K562 (cell line): ENCODE measurements at regions not wholly inside any gene's neighbourhood (a gene's known extent, or its start where the extent isn't known, plus 50 kb on each side); places are given as distances from the start of the nearest gene placed in this dataset.

ENCODE experiments used
- ATAC-seq: fragments of 200-7000 bp; cut with Tn5 transposase; 3 replicates; pipeline ENCODE4 v1.9.1; 2020; ENCODE audit warnings: moderate library complexity
- BruUV-seq: library from RNA; stranded (reverse); fragments of 400-500 nt; replicated peaks from 2 replicates; lab custom pipeline; 2021; lab: Mats Ljungman, UMichigan
- CTCF ChIA-PET: fragments of 300-600 bp; formaldehyde crosslinking; extraction: SDS; loops from one replicate; lab custom pipeline; 2021; ENCODE audit warnings: low intra/inter-chr PET ratio; lab: Yijun Ruan, JAX
- POLR2A ChIA-PET: fragments of 300-600, 350-650 bp; sonication (Branson Sonifier 250); formaldehyde crosslinking; extraction: SDS; loops from one replicate; lab custom pipeline; 2021; ENCODE audit warnings: antibody characterized with exemption, inconsistent platforms; lab: Yijun Ruan, JAX
- DNase-seq, 4 experiments: peaks; one replicate each; pipeline versions ENCODE4 v3.0.0 to v3.0.0-alpha.2; 2011 to 2018; ENCODE audit warnings: low spot score in 3 of 4, mixed read lengths in 3 of 4; ENCODE audit errors: extremely low read depth in 1 of 4
- FAIRE-seq: peaks from 2 replicates; lab custom pipeline; 2011; peaks lifted over from hg19 to GRCh38; lab: Jason Lieb, UNC
- H2AFZ ChIP-seq: 2 replicates; pipeline ENCODE4 v1.6.0; 2011; ENCODE audit warnings: low read depth, low read length, control low read depth, inconsistent platforms
- H3K27ac ChIP-seq: fragments of 200-600 bp; 3 replicates; pipeline ENCODE4 v1.8.0; 2011; ENCODE audit warnings: low read depth, mild to moderate bottlenecking, control low read depth, inconsistent platforms, low read length, moderate library complexity, mixed read lengths; ENCODE audit errors: extremely low read depth
- H3K27me3 ChIP-seq, 2 experiments: fragments of 300-600 bp in 1 of 2; 2 replicates in 1 of 2; 3 replicates in 1 of 2; pipeline versions ENCODE4 v1.6.0 to v1.8.0; 2011; ENCODE audit warnings: inconsistent platforms in 2 of 2, low read length in 2 of 2, mild to moderate bottlenecking in 1 of 2, mixed read lengths in 1 of 2, moderate library complexity in 1 of 2; ENCODE audit not compliant: control insufficient read depth in 2 of 2, insufficient read depth in 2 of 2
- H3K36me3 ChIP-seq: fragments of 300-600 bp; 3 replicates; pipeline ENCODE4 v1.8.0; 2011; ENCODE audit warnings: mild to moderate bottlenecking, low read length, inconsistent platforms; ENCODE audit not compliant: control insufficient read depth, insufficient read depth
- H3K4me1 ChIP-seq, 2 experiments: fragments of 200-600 bp in 1 of 2; replicated peaks in 1 of 2; 2 replicates in 1 of 2; 3 replicates in 1 of 2; pipeline versions ENCODE4 v1.5.1 to v1.8.0; 2011; ENCODE audit warnings: inconsistent platforms in 2 of 2, low read length in 2 of 2, mild to moderate bottlenecking in 1 of 2, mixed read lengths in 1 of 2, moderate library complexity in 1 of 2; ENCODE audit not compliant: control insufficient read depth in 2 of 2, insufficient read depth in 2 of 2
- H3K4me2 ChIP-seq: 2 replicates; pipeline ENCODE4 v1.6.1; 2011; ENCODE audit warnings: low read length, control low read depth, inconsistent platforms, mixed read lengths; ENCODE audit not compliant: insufficient read depth
- H3K4me3 ChIP-seq: fragments of 200-600 bp; sonication (generic), shearing (Covaris generic); 2 replicates; pipeline ENCODE4 v1.5.1; 2016; ENCODE audit warnings: control low read depth, inconsistent platforms
- H3K79me2 ChIP-seq: fragments of 200-600 bp; 3 replicates; pipeline ENCODE4 v1.8.0; 2011; ENCODE audit warnings: low read length, inconsistent platforms; ENCODE audit not compliant: control insufficient read depth, insufficient read depth
- H3K9ac ChIP-seq, 2 experiments: 2 replicates each; pipeline versions ENCODE4 v1.6.0 to v1.6.1; 2011; ENCODE audit warnings: low read depth in 2 of 2, low read length in 2 of 2, control low read depth in 1 of 2, inconsistent platforms in 1 of 2, mild to moderate bottlenecking in 1 of 2, mixed read lengths in 1 of 2; ENCODE audit not compliant: insufficient read depth in 1 of 2
- H3K9me1 ChIP-seq: one replicate; pipeline ENCODE4 v1.6.0; 2011; ENCODE audit warnings: inconsistent platforms, mild to moderate bottlenecking, low read length, moderate library complexity; ENCODE audit not compliant: control insufficient read depth, insufficient read depth
- H3K9me3 ChIP-seq: replicated peaks from 2 replicates; pipeline ENCODE4 v1.5.1; 2011; ENCODE audit warnings: low read depth, low read length, inconsistent platforms; ENCODE audit not compliant: control insufficient read depth, insufficient read depth
- H4K20me1 ChIP-seq: replicated peaks from 2 replicates; pipeline ENCODE4 v1.6.1; 2011; ENCODE audit warnings: low read length, inconsistent platforms, mixed read lengths; ENCODE audit not compliant: control insufficient read depth, insufficient read depth
- ELK3 ChIP-seq: fragments of 450-650 bp; formaldehyde crosslinking; IDR thresholded peaks from 2 replicates; pipeline ENCODE4 v1.4.0; 2020; ENCODE audit warnings: mild to moderate bottlenecking
- HCFC1 ChIP-seq: IDR thresholded peaks from 2 replicates; pipeline ENCODE4 v1.6.1; 2012; ENCODE audit warnings: low read depth, low read length, improper control_type of control experiment
- HDAC3 ChIP-seq: fragments of 450-650 bp; IDR thresholded peaks from 2 replicates; pipeline ENCODE4 v1.6.1; 2018; ENCODE audit warnings: borderline replicate concordance, mild to moderate bottlenecking, moderate library complexity; ENCODE audit not compliant: partially characterized antibody
- KAT7 ChIP-seq: sonication (generic); formaldehyde crosslinking; IDR thresholded peaks from 2 replicates; pipeline ENCODE4 v1.8.0; 2022; ENCODE audit warnings: missing genetic modification reagents, mild to moderate bottlenecking, borderline replicate concordance
- MCM2 ChIP-seq: fragments of 450-650 bp; IDR thresholded peaks from 2 replicates; pipeline ENCODE4 v1.6.1; 2017; ENCODE audit warnings: low read depth, mild to moderate bottlenecking
- NCOA2 ChIP-seq, 2 experiments: fragments of 450-650 bp; IDR thresholded peaks; 2 replicates each; pipeline ENCODE4 v1.6.1; 2018; ENCODE audit warnings: mild to moderate bottlenecking in 2 of 2, moderate library complexity in 1 of 2; ENCODE audit not compliant: partially characterized antibody in 2 of 2
- NONO ChIP-seq, 2 experiments: fragments of 200-400 bp in 1 of 2; fragments of 450-650 bp in 1 of 2; formaldehyde crosslinking in 1 of 2; IDR thresholded peaks; 2 replicates each; pipeline ENCODE4 v1.6.1; 2017; ENCODE audit warnings: low read depth in 2 of 2, mild to moderate bottlenecking in 2 of 2, moderate library complexity in 2 of 2, low read length in 1 of 2
- NR0B1 ChIP-seq: fragments of 450-650 bp; IDR thresholded peaks from one replicate; pipeline ENCODE4 v1.6.1; 2018; ENCODE audit warnings: mild to moderate bottlenecking, moderate library complexity; ENCODE audit not compliant: partially characterized antibody
- TFAM ChIP-seq: fragments of 250-450 bp; sonication (Bioruptor Pico); conservative IDR thresholded peaks from 2 replicates; pipeline ENCODE4 v1.5.0; 2021; ENCODE audit warnings: mild to moderate bottlenecking, moderate library complexity
- ZNF175 ChIP-seq: fragments of 200-800 bp; sonication (Bioruptor generic); IDR thresholded peaks from 2 replicates; pipeline ENCODE4 v1.6.1; 2016; ENCODE audit warnings: low read depth, mild to moderate bottlenecking, missing genetic modification characterization, missing compliant biosample characterization
- ZNF764 ChIP-seq: fragments of 250-450 bp; sonication (Bioruptor Pico); IDR thresholded peaks from 2 replicates; pipeline ENCODE4 v1.4.0; 2020; ENCODE audit warnings: low read depth, mild to moderate bottlenecking, moderate library complexity
- WGBS: fragments of 100-300 bp; shearing (Covaris generic); methylation state at CpG from one replicate; pipeline ENCODE4 v1.1.6; 2016; ENCODE audit warnings: low coverage, mixed read lengths; ENCODE audit not compliant: insufficient coverage; ENCODE audit errors: missing lambda C conversion rate; 5-methylcytosine and 5-hydroxymethylcytosine counted together
- in situ Hi-C: fragments of 300-500 bp; cut with MboI; formaldehyde crosslinking; loops from 4 replicates; pipeline ENCODE4 v1.15.0; 2018; ENCODE audit warnings: inconsistent platforms, mixed read lengths
- intact Hi-C: fragments of 100-400 bp; cut with micrococcal nuclease; formaldehyde crosslinking; loops from 2 replicates; pipeline ENCODE4 v1.14.2; 2022

GRCh38 chr2:74044999-74045398, 60.3 kb downstream of the TET3 start:
- Histone ChIP-seq H3K4me3 (no peak overlapping the region), H3K9me3 (no peaks in the 10 kb centered on the region), H2AFZ (no peak overlapping the region), H3K27me3 (no peaks in the 10 kb centered on the region), H3K9ac (no peak overlapping the region), H4K20me1 (no peaks in the 10 kb centered on the region), H3K4me2 (no peak overlapping the region), H3K36me3 (peaks cover 35% of the 10 kb centered on the region), H3K9me1 (peaks cover 5% of the 10 kb centered on the region), H3K27ac (no peak overlapping the region), H3K79me2 (peaks cover 71% of the 10 kb centered on the region), H3K4me1 (peaks cover 63 to 71% of the 10 kb centered on the region in 2 experiments)
- ATAC-seq = no peak
- 74% methylated on average over 3 of the region's 3 CpGs for WGBS
- FAIRE-seq = no peak
- BruUV-seq = no TSS peak
- TF ChIP-seq NONO (IDR thresholded peaks at IDR 0.05; ENCODE audit: low read depth in 2 of 2, low read length in 1 of 2) = no peak
- no peak for TF ChIP-seq KAT7
- TF ChIP-seq ZNF764 (CRISPR knock-in tag) = no peak
- TF ChIP-seq HDAC3 = no peak
- no peak for TF ChIP-seq HCFC1
- no peak for TF ChIP-seq MCM2
- no peak for TF ChIP-seq TFAM (CRISPR knock-in tag)
- TF ChIP-seq ZNF175 = no peak
- TF ChIP-seq ELK3 (CRISPR knock-in tag) = no peak
- TF ChIP-seq NCOA2 (IDR thresholded peaks at IDR 0.05; ENCODE audit: partially characterized antibody in 2 of 2) = no peak
- no peak for TF ChIP-seq NR0B1
- in situ Hi-C loops (no loop called here), intact Hi-C loops (no loop called here)
- CTCF ChIA-PET = no interaction called here
- POLR2A ChIA-PET = interaction anchor here (0.8 to 0.9 kb wide), 2 partner anchors 9 to 35 kb away, joined by 3 read pairs; no protein-coding TSS in a partner anchor
- DNase-seq = no peak
